IPS-18a (cell line): ENCODE measurements at regions not wholly inside any gene's neighbourhood (a gene's known extent, or its start where the extent isn't known, plus 50 kb on each side); places are given as distances from the start of the nearest gene placed in this dataset.

ENCODE experiments used
- H3K27ac ChIP-seq: one replicate; pipeline ENCODE4 v1.5.1; 2013; ENCODE audit warnings: low read length
- H3K27me3 ChIP-seq: one replicate; pipeline ENCODE4 v1.6.1; 2013; ENCODE audit warnings: mild to moderate bottlenecking, low read length; ENCODE audit not compliant: control insufficient read depth, insufficient read depth
- H3K36me3 ChIP-seq: one replicate; pipeline ENCODE4 v1.6.1; 2013; ENCODE audit warnings: low read depth, low read length; ENCODE audit not compliant: control insufficient read depth
- H3K4me1 ChIP-seq: one replicate; pipeline ENCODE4 v1.6.1; 2013; ENCODE audit warnings: low read depth, low read length; ENCODE audit not compliant: control insufficient read depth
- H3K4me3 ChIP-seq: one replicate; pipeline ENCODE4 v1.5.1; 2013; ENCODE audit warnings: low read length
- H3K9ac ChIP-seq: one replicate; pipeline ENCODE4 v1.6.1; 2013; ENCODE audit warnings: mild to moderate bottlenecking, low read length, moderate library complexity
- H3K9me3 ChIP-seq: one replicate; pipeline ENCODE4 v1.6.1; 2013; ENCODE audit warnings: low read depth, low read length; ENCODE audit not compliant: control insufficient read depth

DNA sequence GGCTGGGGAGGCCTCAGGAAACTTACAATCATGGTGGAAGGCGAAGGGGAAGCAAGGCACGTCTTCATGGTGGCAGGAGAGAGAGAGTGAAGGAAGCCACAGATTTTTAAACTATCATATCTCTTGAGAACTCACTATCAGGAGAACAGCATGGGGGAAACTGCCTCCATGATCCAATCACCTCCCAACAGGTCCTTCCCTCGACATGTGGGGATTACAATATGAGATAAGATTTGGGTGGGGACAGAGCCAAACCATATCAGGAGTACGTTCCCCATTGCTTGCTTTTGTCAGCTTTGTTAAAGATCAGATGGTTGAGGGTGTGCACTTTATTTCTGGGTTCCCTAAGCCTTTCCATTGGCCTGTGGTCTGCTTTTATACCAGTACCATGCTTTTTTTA is 53.7 kb upstream of the E2F8 start:
- H3K4me1 ChIP-seq = no peaks in the 10 kb centered on the region
- no peaks in the 10 kb centered on the region for H3K27me3 ChIP-seq
- no peaks in the 10 kb centered on the region for H3K36me3 ChIP-seq
- no peak overlapping the region for H3K27ac ChIP-seq
- H3K4me3 ChIP-seq = no peak overlapping the region
- no peak overlapping the region for H3K9ac ChIP-seq
- H3K9me3 ChIP-seq = no peaks in the 10 kb centered on the region

DNA sequence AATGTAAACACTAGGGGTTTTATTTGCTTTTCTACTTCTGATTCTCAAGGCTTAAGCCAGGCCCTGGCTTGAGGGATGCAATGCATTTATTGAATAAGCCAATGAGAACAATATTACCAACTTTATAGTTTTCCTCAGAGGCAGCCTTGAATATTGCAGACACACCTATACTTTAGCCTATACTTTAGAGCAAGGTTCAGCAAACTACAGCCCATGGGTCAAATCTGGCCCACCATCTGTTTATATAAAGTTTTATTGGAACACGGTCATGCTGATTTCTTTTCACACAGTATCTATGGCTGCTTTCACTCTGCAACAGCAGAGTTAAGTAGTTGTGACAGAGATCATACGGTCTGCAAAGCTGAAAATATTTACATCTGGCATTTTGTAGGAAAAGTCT is 50.3 kb upstream of the E2F8 start:
- Histone ChIP-seq H3K9me3 (no peaks in the 10 kb centered on the region), H3K4me1 (no peaks in the 10 kb centered on the region), H3K9ac (no peak overlapping the region), H3K36me3 (no peaks in the 10 kb centered on the region), H3K4me3 (no peak overlapping the region), H3K27ac (no peak overlapping the region), H3K27me3 (no peaks in the 10 kb centered on the region)
